Panc1 (cell line): ENCODE measurements at regions not wholly inside any gene's neighbourhood (a gene's known extent, or its start where the extent isn't known, plus 50 kb on each side); places are given as distances from the start of the nearest gene placed in this dataset.

Experiments
- ATAC-seq: fragments of 200-7000 bp; cut with Tn5 transposase; 2 replicates; pipeline ENCODE4 v1.9.1; 2020; ENCODE audit warnings: mild to moderate bottlenecking, moderate library complexity
- BruUV-seq: library from RNA; stranded (reverse); fragments of 400-500 nt; replicated peaks from 2 replicates; lab custom pipeline; 2021; lab: Mats Ljungman, UMichigan
- CTCF ChIA-PET: fragments of 300-600 bp; sonication (Branson Sonifier 250); formaldehyde crosslinking; loops from one replicate; lab custom pipeline; 2022; ENCODE audit warnings: antibody characterized with exemption; lab: Charles Lee
- POLR2A ChIA-PET: fragments of 300-600 bp; sonication (Branson Sonifier 250); formaldehyde crosslinking; loops from one replicate; lab custom pipeline; 2022; ENCODE audit warnings: antibody characterized with exemption; lab: Charles Lee
- DNase-seq: peaks from one replicate; pipeline ENCODE4 v3.0.0-alpha.2; 2010; ENCODE audit warnings: low read depth, low spot score
- H3K27ac ChIP-seq: 2 replicates; pipeline ENCODE4 v1.5.1; 2011; ENCODE audit warnings: mild to moderate bottlenecking, low read length, inconsistent platforms
- H3K27me3 ChIP-seq: fragments of 200-500 bp; sonication (Bioruptor generic); 2 replicates; pipeline ENCODE4 v1.6.0; 2014; ENCODE audit warnings: low read length, inconsistent platforms; ENCODE audit not compliant: control insufficient read depth, insufficient read depth
- H3K36me3 ChIP-seq: fragments of 200-500 bp; sonication (Bioruptor generic); 2 replicates; pipeline ENCODE4 v1.5.1; 2014; ENCODE audit warnings: inconsistent platforms, mild to moderate bottlenecking, low read length, moderate library complexity; ENCODE audit not compliant: control insufficient read depth, insufficient read depth
- H3K4me1 ChIP-seq: 2 replicates; pipeline ENCODE4 v1.5.1; 2011; ENCODE audit warnings: inconsistent platforms, mild to moderate bottlenecking, low read length, moderate library complexity; ENCODE audit not compliant: control insufficient read depth, insufficient read depth
- H3K4me3 ChIP-seq, 2 experiments: 2 replicates each; pipeline ENCODE4 v1.5.1; 2011 to 2012; ENCODE audit warnings: low read depth in 2 of 2, low read length in 2 of 2, mild to moderate bottlenecking in 2 of 2, inconsistent platforms in 1 of 2, moderate library complexity in 1 of 2
- H3K9me3 ChIP-seq: fragments of 200-500 bp; sonication (Bioruptor generic); 2 replicates; pipeline ENCODE4 v1.5.1; 2014; ENCODE audit warnings: low read depth, mild to moderate bottlenecking, inconsistent platforms, low read length, moderate library complexity; ENCODE audit not compliant: control insufficient read depth, insufficient read depth
- CTCF ChIP-seq: fragments of 450-650 bp; IDR thresholded peaks from 2 replicates; pipeline ENCODE4 v1.5.1; 2017; ENCODE audit warnings: mild to moderate bottlenecking
- POLR2AphosphoS5 ChIP-seq: IDR thresholded peaks from 2 replicates; pipeline ENCODE4 v1.6.1; 2012; ENCODE audit warnings: mild to moderate bottlenecking, low read depth, low read length, moderate library complexity
- SIN3A ChIP-seq: IDR thresholded peaks from 2 replicates; pipeline ENCODE4 v1.6.1; 2012; ENCODE audit warnings: low read depth, mild to moderate bottlenecking, low read length, moderate library complexity, borderline replicate concordance; ENCODE audit not compliant: insufficient read depth
- TCF7L2 ChIP-seq: IDR thresholded peaks from 2 replicates; pipeline ENCODE4 v1.6.1; 2011; ENCODE audit warnings: mild to moderate bottlenecking, low read depth, low read length, inconsistent platforms
- in situ Hi-C: cut with HindIII; loops from 2 replicates; pipeline ENCODE4 v1.10.0; 2016; ENCODE audit warnings: low sequenced_read_pairs, low pct_unique_long_range_greater_than_20kb
- intact Hi-C: fragments of 100-400 bp; cut with micrococcal nuclease; formaldehyde crosslinking; loops from one replicate; pipeline ENCODE4 v1.10.0; 2022; ENCODE audit not compliant: unreplicated experiment
- TF ChIP-seq, protein P1 (sequence below), 2 experiments: IDR thresholded peaks; 2 replicates each; pipeline ENCODE4 v1.6.1; 2011 to 2012; ENCODE audit warnings: low read depth in 2 of 2, control low read depth in 1 of 2, low read length in 1 of 2, mild to moderate bottlenecking in 1 of 2, moderate library complexity in 1 of 2; ENCODE audit not compliant: insufficient read depth in 1 of 2

- Histone ChIP-seq H3K36me3 (no peaks in the 10 kb centered on the region), H3K27ac (no peak overlapping the region), H3K4me3 (no peak overlapping the region), H3K9me3 (no peaks in the 10 kb centered on the region), H3K4me1 (no peaks in the 10 kb centered on the region), H3K27me3 (no peaks in the 10 kb centered on the region)
- ATAC-seq, result no peak
- in situ Hi-C loops (no loop called here), intact Hi-C loops (no loop called here)
- TF ChIP-seq CTCF, result no peak
- TF ChIP-seq POLR2AphosphoS5, result no peak
- no peak for TF ChIP-seq TCF7L2
- TF ChIP-seq, protein P1, sequence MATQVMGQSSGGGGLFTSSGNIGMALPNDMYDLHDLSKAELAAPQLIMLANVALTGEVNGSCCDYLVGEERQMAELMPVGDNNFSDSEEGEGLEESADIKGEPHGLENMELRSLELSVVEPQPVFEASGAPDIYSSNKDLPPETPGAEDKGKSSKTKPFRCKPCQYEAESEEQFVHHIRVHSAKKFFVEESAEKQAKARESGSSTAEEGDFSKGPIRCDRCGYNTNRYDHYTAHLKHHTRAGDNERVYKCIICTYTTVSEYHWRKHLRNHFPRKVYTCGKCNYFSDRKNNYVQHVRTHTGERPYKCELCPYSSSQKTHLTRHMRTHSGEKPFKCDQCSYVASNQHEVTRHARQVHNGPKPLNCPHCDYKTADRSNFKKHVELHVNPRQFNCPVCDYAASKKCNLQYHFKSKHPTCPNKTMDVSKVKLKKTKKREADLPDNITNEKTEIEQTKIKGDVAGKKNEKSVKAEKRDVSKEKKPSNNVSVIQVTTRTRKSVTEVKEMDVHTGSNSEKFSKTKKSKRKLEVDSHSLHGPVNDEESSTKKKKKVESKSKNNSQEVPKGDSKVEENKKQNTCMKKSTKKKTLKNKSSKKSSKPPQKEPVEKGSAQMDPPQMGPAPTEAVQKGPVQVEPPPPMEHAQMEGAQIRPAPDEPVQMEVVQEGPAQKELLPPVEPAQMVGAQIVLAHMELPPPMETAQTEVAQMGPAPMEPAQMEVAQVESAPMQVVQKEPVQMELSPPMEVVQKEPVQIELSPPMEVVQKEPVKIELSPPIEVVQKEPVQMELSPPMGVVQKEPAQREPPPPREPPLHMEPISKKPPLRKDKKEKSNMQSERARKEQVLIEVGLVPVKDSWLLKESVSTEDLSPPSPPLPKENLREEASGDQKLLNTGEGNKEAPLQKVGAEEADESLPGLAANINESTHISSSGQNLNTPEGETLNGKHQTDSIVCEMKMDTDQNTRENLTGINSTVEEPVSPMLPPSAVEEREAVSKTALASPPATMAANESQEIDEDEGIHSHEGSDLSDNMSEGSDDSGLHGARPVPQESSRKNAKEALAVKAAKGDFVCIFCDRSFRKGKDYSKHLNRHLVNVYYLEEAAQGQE (IDR thresholded peaks at IDR 0.05; ENCODE audit: insufficient read depth in 1 of 2, low read depth in 2 of 2, low read length in 1 of 2), result no peak
- TF ChIP-seq SIN3A, result no peak
- BruUV-seq, result no TSS peak
- CTCF ChIA-PET, result no interaction called here
- DNase-seq, result no peak
- POLR2A ChIA-PET, result no interaction called here
These were observed 122.7 kb downstream of the ANKRD50 start for GRCh38 chr4:124589786-124590185.

- H3K36me3 ChIP-seq, result no peaks in the 10 kb centered on the region
- intact Hi-C loops (no loop called here), in situ Hi-C loops (no loop called here)
- no peak overlapping the region for H3K27ac ChIP-seq
- H3K27me3 ChIP-seq, result no peaks in the 10 kb centered on the region
- DNase-seq (no peak), ATAC-seq (no peak)
- ChIA-PET POLR2A (no interaction called here), CTCF (no interaction called here)
- TF ChIP-seq CTCF (no peak), POLR2AphosphoS5 (no peak), TCF7L2 (no peak), SIN3A (no peak)
- TF ChIP-seq, protein P1 (IDR thresholded peaks at IDR 0.05; ENCODE audit: insufficient read depth in 1 of 2, low read depth in 2 of 2, low read length in 1 of 2), result no peak
- H3K9me3 ChIP-seq, result no peaks in the 10 kb centered on the region
- H3K4me1 ChIP-seq, result no peaks in the 10 kb centered on the region
- no peak overlapping the region for H3K4me3 ChIP-seq
- no TSS peak for BruUV-seq
These were observed 122.1 kb downstream of the ANKRD50 start for GRCh38 chr4:124590480-124590879.
